ENCODE measurements at regions not wholly inside any gene's neighbourhood (a gene's known extent, or its start where the extent isn't known, plus 50 kb on each side); places are given as distances from the start of the nearest gene placed in this dataset.

GRCh38 chr11:19342036-19342435, 101.3 kb upstream of the E2F8 start:
- peaks cover 0 to 7% of the 10 kb centered on the region in 2 donors for H3K4me1 ChIP-seq (replicated peaks in 1 of 2)
- TF ChIP-seq POLR2A (IDR thresholded peaks at IDR 0.05) (no peak), CTCF (IDR thresholded peaks at IDR 0.05) (no peak)

GRCh38 chr11:19338375-19338774, 97.6 kb upstream of the E2F8 start:
- TF ChIP-seq POLR2A (IDR thresholded peaks at IDR 0.05) = no peak
- no peak for TF ChIP-seq CTCF (IDR thresholded peaks at IDR 0.05)
- 62 to 70% (median 65%) methylated on average over 3 of the region's 3 CpGs for WGBS, 4 donors
- H3K27me3 ChIP-seq = peaks cover 8% of the 10 kb centered on the region
- H3K9me3 ChIP-seq (replicated peaks in 1 of 3) = no peaks in the 10 kb centered on the region
- DNase-seq = no peak
- H3K4me1 ChIP-seq (replicated peaks in 1 of 2) = no peaks in the 10 kb centered on the region
- intact Hi-C loops (cut with DNase I) = no loop called here
- no peak overlapping the region for H3K4me3 ChIP-seq
- no peak overlapping the region for H3K27ac ChIP-seq
- H3K36me3 ChIP-seq (replicated peaks in 1 of 2) = no peaks in the 10 kb centered on the region

More at GRCh38 chr11:19342036-19342435, 101.3 kb upstream of the E2F8 start:
- H3K27me3 ChIP-seq = peaks cover 43% of the 10 kb centered on the region
- WGBS, 4 donors = 47 to 81% (median 72%) methylated on average over 1 of the region's 1 CpG
- no peaks in the 10 kb centered on the region for H3K9me3 ChIP-seq (replicated peaks in 1 of 3)
- no peaks in the 10 kb centered on the region for H3K36me3 ChIP-seq (replicated peaks in 1 of 2)
- no peak overlapping the region for H3K27ac ChIP-seq
- intact Hi-C loops (cut with DNase I) = no loop called here
- no peak overlapping the region for H3K4me3 ChIP-seq
- no peak for DNase-seq

- 65 to 82% (median 78%) methylated on average over 3 of the region's 3 CpGs for WGBS, 4 donors
- Histone ChIP-seq H3K9me3 (replicated peaks in 1 of 3) (no peaks in the 10 kb centered on the region), H3K4me3 (no peak overlapping the region), H3K27me3 (peaks cover 7% of the 10 kb centered on the region), H3K36me3 (replicated peaks in 1 of 2) (no peaks in the 10 kb centered on the region), H3K4me1 (replicated peaks in 1 of 2) (no peaks in the 10 kb centered on the region), H3K27ac (no peak overlapping the region)
- no peak for DNase-seq
- intact Hi-C loops (cut with DNase I) = no loop called here
- no peak for TF ChIP-seq POLR2A (IDR thresholded peaks at IDR 0.05)
- no peak for TF ChIP-seq CTCF (IDR thresholded peaks at IDR 0.05)
Observed at GRCh38 chr11:19337779-19338178, 97.0 kb upstream of the E2F8 start.

GRCh38 chr11:19336331-19336730, 95.6 kb upstream of the E2F8 start:
- Histone ChIP-seq H3K27ac (no peak overlapping the region), H3K36me3 (replicated peaks in 1 of 2) (no peaks in the 10 kb centered on the region), H3K27me3 (peaks cover 7% of the 10 kb centered on the region), H3K9me3 (replicated peaks in 1 of 3) (no peaks in the 10 kb centered on the region), H3K4me3 (no peak overlapping the region), H3K4me1 (replicated peaks in 1 of 2) (no peaks in the 10 kb centered on the region)
- TF ChIP-seq CTCF (IDR thresholded peaks at IDR 0.05) (no peak), POLR2A (IDR thresholded peaks at IDR 0.05) (no peak)
- intact Hi-C loops (cut with DNase I) = no loop called here
- 55 to 61% (median 57%) methylated on average over 3 of the region's 3 CpGs for WGBS, 4 donors
- no peak for DNase-seq

All from adrenal gland (tissue), 9 donors.